ENCODE measurements at regions not wholly inside any gene's neighbourhood (a gene's known extent, or its start where the extent isn't known, plus 50 kb on each side); places are given as distances from the start of the nearest gene placed in this dataset. TPM values are rescaled to one million over a fixed set of nuclear protein-coding genes. Genes with fewer than 3 reads are reported as not detected.

GRCh38 chr4:86543080-86543479 lies 51.0 kb upstream of the PTPN13 start:
- H3K27me3 ChIP-seq (ENCODE audit: control insufficient read depth, insufficient read depth, low read length): no peaks in the 10 kb centered on the region
- no peak overlapping the region for H3K9ac ChIP-seq (ENCODE audit: low read length in 3 of 3)
- intact Hi-C loops (cut with DNase I): no loop called here
- H3K9me3 ChIP-seq (ENCODE audit: control insufficient read depth in 2 of 3, insufficient read depth in 1 of 3, low read length in 3 of 3): no peaks in the 10 kb centered on the region
- H3K27ac ChIP-seq (ENCODE audit: low read depth in 2 of 2, low read length in 2 of 2): no peak overlapping the region
- H3K4me1 ChIP-seq (ENCODE audit: control insufficient read depth in 2 of 3, insufficient read depth in 2 of 3, low read depth in 1 of 3, low read length in 3 of 3): peaks cover 0 to 3% (median 0%) of the 10 kb centered on the region in 3 donors
- no peak overlapping the region for H3K4me3 ChIP-seq (ENCODE audit: low read length in 3 of 3)
- no peak for FAIRE-seq
- TF ChIP-seq CTCF (IDR thresholded peaks at IDR 0.05; ENCODE audit: borderline replicate concordance, extremely low read depth, insufficient read depth): no peak
- H3K36me3 ChIP-seq (ENCODE audit: control insufficient read depth in 2 of 3, insufficient read depth in 3 of 3, low read length in 3 of 3): no peaks in the 10 kb centered on the region
- DNase-seq: peak in 2 of 5 donors; percentile 46 to 57

- Histone ChIP-seq H3K9me3 (ENCODE audit: control insufficient read depth in 2 of 3, insufficient read depth in 1 of 3, low read length in 3 of 3) (no peaks in the 10 kb centered on the region), H3K9ac (ENCODE audit: low read length in 3 of 3) (no peak overlapping the region), H3K27me3 (ENCODE audit: control insufficient read depth, insufficient read depth, low read length) (no peaks in the 10 kb centered on the region), H3K4me3 (ENCODE audit: low read length in 3 of 3) (no peak overlapping the region), H3K27ac (ENCODE audit: low read depth in 2 of 2, low read length in 2 of 2) (no peak overlapping the region), H3K36me3 (ENCODE audit: control insufficient read depth in 2 of 3, insufficient read depth in 3 of 3, low read length in 3 of 3) (no peaks in the 10 kb centered on the region), H3K4me1 (ENCODE audit: control insufficient read depth in 2 of 3, insufficient read depth in 2 of 3, low read depth in 1 of 3, low read length in 3 of 3) (peaks cover 0 to 3% (median 0%) of the 10 kb centered on the region in 3 donors)
- no peak for TF ChIP-seq CTCF (IDR thresholded peaks at IDR 0.05; ENCODE audit: borderline replicate concordance, extremely low read depth, insufficient read depth)
- no peak for FAIRE-seq
- peak in 1 of 5 donors; percentile 29 for DNase-seq
- intact Hi-C loops (cut with DNase I): no loop called here
Observed at GRCh38 chr4:86543560-86544309, 50.4 kb upstream of the PTPN13 start.

GRCh38 chr4:86544310-86544966 lies 49.7 kb upstream of the PTPN13 start:
- Histone ChIP-seq H3K4me1 (ENCODE audit: control insufficient read depth in 2 of 3, insufficient read depth in 2 of 3, low read depth in 1 of 3, low read length in 3 of 3) (peaks cover 0 to 3% (median 0%) of the 10 kb centered on the region in 3 donors), H3K36me3 (ENCODE audit: control insufficient read depth in 2 of 3, insufficient read depth in 3 of 3, low read length in 3 of 3) (no peaks in the 10 kb centered on the region), H3K9ac (ENCODE audit: low read length in 3 of 3) (no peak overlapping the region), H3K27me3 (ENCODE audit: control insufficient read depth, insufficient read depth, low read length) (no peaks in the 10 kb centered on the region), H3K9me3 (ENCODE audit: control insufficient read depth in 2 of 3, insufficient read depth in 1 of 3, low read length in 3 of 3) (no peaks in the 10 kb centered on the region), H3K27ac (ENCODE audit: low read depth in 2 of 2, low read length in 2 of 2) (no peak overlapping the region), H3K4me3 (ENCODE audit: low read length in 3 of 3) (no peak overlapping the region)
- no peak for TF ChIP-seq CTCF (IDR thresholded peaks at IDR 0.05; ENCODE audit: borderline replicate concordance, extremely low read depth, insufficient read depth)
- FAIRE-seq (no peak), DNase-seq (no peak)
- intact Hi-C loops (cut with DNase I): no loop called here

Small RNAs in the stretch of these regions (microRNA-seq; reads per million reads assigned to microRNA genes)
- not detected for gene MIR4452
